ENCODE measurements at regions not wholly inside any gene's neighbourhood (a gene's known extent, or its start where the extent isn't known, plus 50 kb on each side); places are given as distances from the start of the nearest gene placed in this dataset.

GRCh38 chr2:204207866-204208265 is 271.3 kb downstream of the ICOS start:
- no peak overlapping the region for H3K27ac ChIP-seq (ENCODE audit: control insufficient read depth, insufficient read depth, low read length)
- DNase-seq (ENCODE audit: low read depth, low spot score) (no peak), FAIRE-seq (no peak)
- H3K4me1 ChIP-seq (ENCODE audit: control insufficient read depth, extremely low read depth, insufficient read depth, low read length): no peaks in the 10 kb centered on the region
- H2AFZ ChIP-seq (ENCODE audit: control insufficient read depth, low read length): no peak overlapping the region
- H3K9me1 ChIP-seq (ENCODE audit: control insufficient read depth, extremely low read depth, insufficient read depth, low read length): no peaks in the 10 kb centered on the region
- no peak overlapping the region for H3K4me3 ChIP-seq (ENCODE audit: control insufficient read depth in 2 of 3, extremely low read depth in 1 of 3, insufficient read depth in 2 of 3, low read depth in 1 of 3, low read length in 3 of 3)
- no peaks in the 10 kb centered on the region for H4K20me1 ChIP-seq (ENCODE audit: control insufficient read depth, extremely low read depth, insufficient read depth, low read length)
- no peaks in the 10 kb centered on the region for H3K79me2 ChIP-seq (ENCODE audit: control insufficient read depth, insufficient read depth, low read length)
- H3K36me3 ChIP-seq (ENCODE audit: control insufficient read depth in 2 of 2, extremely low read depth in 1 of 2, insufficient read depth in 2 of 2, low read length in 2 of 2): no peaks in the 10 kb centered on the region
- H3K4me2 ChIP-seq (ENCODE audit: control insufficient read depth, extremely low read depth, insufficient read depth, low read depth, low read length): no peak overlapping the region
- no peak overlapping the region for H3K9ac ChIP-seq (ENCODE audit: control insufficient read depth, extremely low read depth, insufficient read depth, low read length)
- no peaks in the 10 kb centered on the region for H3K9me3 ChIP-seq (ENCODE audit: control insufficient read depth, low read depth, low read length)
- no peak for TF ChIP-seq CTCF (optimal IDR thresholded peaks at IDR 0.05 in 1 of 3, IDR thresholded peaks at IDR 0.05 in 1 of 3, conservative IDR thresholded peaks at IDR 0.05 in 1 of 3; ENCODE audit: extremely low read depth in 1 of 3, insufficient read depth in 2 of 3, low read length in 3 of 3)
- TF ChIP-seq EZH2 (IDR thresholded peaks at IDR 0.05; ENCODE audit: low read length): no peak
- H3K27me3 ChIP-seq (ENCODE audit: control insufficient read depth, extremely low read depth, insufficient read depth, low read length): no peaks in the 10 kb centered on the region
- dilution Hi-C loops (cut with MboI; ENCODE audit: extremely low pct_ligation_motif_present, low sequenced_read_pairs): no loop called here

DNA sequence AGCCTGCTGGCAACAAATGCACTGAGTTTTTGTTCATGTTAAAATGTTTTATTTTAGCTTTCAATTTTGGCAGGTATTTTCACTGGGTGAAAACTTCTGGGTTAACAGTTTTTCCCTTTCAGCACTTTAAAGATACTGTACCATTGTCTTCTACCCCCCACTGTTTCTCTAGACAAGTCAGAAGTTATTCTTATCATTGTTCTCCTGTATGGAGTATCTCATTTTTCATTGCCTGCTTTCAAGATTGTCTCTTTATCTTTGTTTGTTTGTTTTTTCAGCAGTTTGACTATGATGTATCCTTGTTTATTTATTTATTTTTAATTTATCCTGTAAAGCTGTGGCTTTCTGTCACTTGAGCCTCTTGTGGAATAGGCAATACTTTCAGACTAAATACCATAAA is 277.0 kb downstream of the ICOS start:
- Histone ChIP-seq H3K79me2 (ENCODE audit: control insufficient read depth, insufficient read depth, low read length) (no peaks in the 10 kb centered on the region), H3K9ac (ENCODE audit: control insufficient read depth, extremely low read depth, insufficient read depth, low read length) (no peak overlapping the region), H3K27ac (ENCODE audit: control insufficient read depth, insufficient read depth, low read length) (no peak overlapping the region), H2AFZ (ENCODE audit: control insufficient read depth, low read length) (no peak overlapping the region), H3K9me1 (ENCODE audit: control insufficient read depth, extremely low read depth, insufficient read depth, low read length) (no peaks in the 10 kb centered on the region), H3K4me1 (ENCODE audit: control insufficient read depth, extremely low read depth, insufficient read depth, low read length) (no peaks in the 10 kb centered on the region), H4K20me1 (ENCODE audit: control insufficient read depth, extremely low read depth, insufficient read depth, low read length) (no peaks in the 10 kb centered on the region), H3K36me3 (ENCODE audit: control insufficient read depth in 2 of 2, extremely low read depth in 1 of 2, insufficient read depth in 2 of 2, low read length in 2 of 2) (no peaks in the 10 kb centered on the region), H3K27me3 (ENCODE audit: control insufficient read depth, extremely low read depth, insufficient read depth, low read length) (no peaks in the 10 kb centered on the region), H3K4me2 (ENCODE audit: control insufficient read depth, extremely low read depth, insufficient read depth, low read depth, low read length) (no peak overlapping the region), H3K9me3 (ENCODE audit: control insufficient read depth, low read depth, low read length) (no peaks in the 10 kb centered on the region), H3K4me3 (ENCODE audit: control insufficient read depth in 2 of 3, extremely low read depth in 1 of 3, insufficient read depth in 2 of 3, low read depth in 1 of 3, low read length in 3 of 3) (no peak overlapping the region)
- DNase-seq (ENCODE audit: low read depth, low spot score) (no peak), FAIRE-seq (no peak)
- dilution Hi-C loops (cut with MboI; ENCODE audit: extremely low pct_ligation_motif_present, low sequenced_read_pairs): no loop called here
- TF ChIP-seq EZH2 (IDR thresholded peaks at IDR 0.05; ENCODE audit: low read length): no peak
- no peak for TF ChIP-seq CTCF (optimal IDR thresholded peaks at IDR 0.05 in 1 of 3, IDR thresholded peaks at IDR 0.05 in 1 of 3, conservative IDR thresholded peaks at IDR 0.05 in 1 of 3; ENCODE audit: extremely low read depth in 1 of 3, insufficient read depth in 2 of 3, low read length in 3 of 3)

Measured in keratinocyte (primary cell).